WTC11 (cell line): ENCODE measurements at regions not wholly inside any gene's neighbourhood (a gene's known extent, or its start where the extent isn't known, plus 50 kb on each side); places are given as distances from the start of the nearest gene placed in this dataset.

Experiments
- MLX ChIP-seq: sonication (generic); formaldehyde crosslinking; IDR thresholded peaks from 2 replicates; pipeline ENCODE4 v1.8.1; 2023; ENCODE audit warnings: mild to moderate bottlenecking, missing genetic modification reagents, moderate library complexity
- ZNF317 ChIP-seq: sonication (generic); formaldehyde crosslinking; IDR thresholded peaks from 2 replicates; pipeline ENCODE4 v1.8.1; 2023; ENCODE audit warnings: low read depth, mild to moderate bottlenecking, moderate library complexity, missing genetic modification reagents, borderline replicate concordance
- TF ChIP-seq, protein P1 (sequence below): fragments of 200-600 bp; IDR thresholded peaks from 2 replicates; pipeline ENCODE4 v1.8.0; 2022; ENCODE audit warnings: antibody characterized with exemption

- no peak for TF ChIP-seq MLX (CRISPR knock-in tag)
- TF ChIP-seq, protein P1, sequence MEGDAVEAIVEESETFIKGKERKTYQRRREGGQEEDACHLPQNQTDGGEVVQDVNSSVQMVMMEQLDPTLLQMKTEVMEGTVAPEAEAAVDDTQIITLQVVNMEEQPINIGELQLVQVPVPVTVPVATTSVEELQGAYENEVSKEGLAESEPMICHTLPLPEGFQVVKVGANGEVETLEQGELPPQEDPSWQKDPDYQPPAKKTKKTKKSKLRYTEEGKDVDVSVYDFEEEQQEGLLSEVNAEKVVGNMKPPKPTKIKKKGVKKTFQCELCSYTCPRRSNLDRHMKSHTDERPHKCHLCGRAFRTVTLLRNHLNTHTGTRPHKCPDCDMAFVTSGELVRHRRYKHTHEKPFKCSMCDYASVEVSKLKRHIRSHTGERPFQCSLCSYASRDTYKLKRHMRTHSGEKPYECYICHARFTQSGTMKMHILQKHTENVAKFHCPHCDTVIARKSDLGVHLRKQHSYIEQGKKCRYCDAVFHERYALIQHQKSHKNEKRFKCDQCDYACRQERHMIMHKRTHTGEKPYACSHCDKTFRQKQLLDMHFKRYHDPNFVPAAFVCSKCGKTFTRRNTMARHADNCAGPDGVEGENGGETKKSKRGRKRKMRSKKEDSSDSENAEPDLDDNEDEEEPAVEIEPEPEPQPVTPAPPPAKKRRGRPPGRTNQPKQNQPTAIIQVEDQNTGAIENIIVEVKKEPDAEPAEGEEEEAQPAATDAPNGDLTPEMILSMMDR = no peak
- no peak for TF ChIP-seq ZNF317 (CRISPR knock-in tag)
Measured at GRCh38 chr1:101111461-101111860, 85.9 kb upstream of the DPH5 start.
